ENCODE measurements at regions not wholly inside any gene's neighbourhood (a gene's known extent, or its start where the extent isn't known, plus 50 kb on each side); places are given as distances from the start of the nearest gene placed in this dataset.

- Histone ChIP-seq H3K27me3 (ENCODE audit: control insufficient read depth, insufficient read depth, low read length) (no peaks in the 10 kb centered on the region), H3K4me1 (ENCODE audit: control insufficient read depth, extremely low read depth, insufficient read depth, low read length) (no peaks in the 10 kb centered on the region), H3K27ac (ENCODE audit: insufficient read depth, low read length) (no peak overlapping the region), H4K20me1 (ENCODE audit: control insufficient read depth, extremely low read depth, insufficient read depth, low read length) (no peaks in the 10 kb centered on the region), H3K36me3 (ENCODE audit: control insufficient read depth, insufficient read depth, low read length) (no peaks in the 10 kb centered on the region), H3K9me3 (ENCODE audit: control insufficient read depth, insufficient read depth, low read depth, low read length) (no peaks in the 10 kb centered on the region), H2AFZ (ENCODE audit: low read length) (no peak overlapping the region), H3K79me2 (ENCODE audit: control insufficient read depth, insufficient read depth, low read length) (no peaks in the 10 kb centered on the region), H3K4me2 (ENCODE audit: extremely low read depth, insufficient read depth, low read length) (no peak overlapping the region), H3K4me3 (replicated peaks in 1 of 4; ENCODE audit: control extremely low read depth in 1 of 4, insufficient read depth in 1 of 4, low read depth in 3 of 4, low read length in 4 of 4) (no peak overlapping the region), H3K9ac (ENCODE audit: insufficient read depth, low read length) (no peak overlapping the region)
- DNase-seq (ENCODE audit: low read depth in 2 of 2) = no peak
- TF ChIP-seq CTCF (conservative IDR thresholded peaks at IDR 0.05 in 1 of 2, IDR thresholded peaks at IDR 0.05 in 1 of 2; ENCODE audit: low read depth in 1 of 2, low read length in 2 of 2) (no peak), EZH2 (IDR thresholded peaks at IDR 0.05; ENCODE audit: low read length, missing control alignments) (no peak)
These were observed 144.5 kb upstream of the SLC24A3 start for GRCh38 chr20:19067986-19068385.

GRCh38 chr20:19070026-19070425, 142.4 kb upstream of the SLC24A3 start:
- H3K9ac ChIP-seq (ENCODE audit: insufficient read depth, low read length) = no peak overlapping the region
- no peaks in the 10 kb centered on the region for H4K20me1 ChIP-seq (ENCODE audit: control insufficient read depth, extremely low read depth, insufficient read depth, low read length)
- H2AFZ ChIP-seq (ENCODE audit: low read length) = no peak overlapping the region
- H3K27me3 ChIP-seq (ENCODE audit: control insufficient read depth, insufficient read depth, low read length) = no peaks in the 10 kb centered on the region
- H3K4me2 ChIP-seq (ENCODE audit: extremely low read depth, insufficient read depth, low read length) = no peak overlapping the region
- no peaks in the 10 kb centered on the region for H3K4me1 ChIP-seq (ENCODE audit: control insufficient read depth, extremely low read depth, insufficient read depth, low read length)
- no peak for DNase-seq (ENCODE audit: low read depth in 2 of 2)
- no peak overlapping the region for H3K27ac ChIP-seq (ENCODE audit: insufficient read depth, low read length)
- TF ChIP-seq CTCF (conservative IDR thresholded peaks at IDR 0.05 in 1 of 2, IDR thresholded peaks at IDR 0.05 in 1 of 2; ENCODE audit: low read depth in 1 of 2, low read length in 2 of 2) (no peak), EZH2 (IDR thresholded peaks at IDR 0.05; ENCODE audit: low read length, missing control alignments) (no peak)
- no peak overlapping the region for H3K4me3 ChIP-seq (replicated peaks in 1 of 4; ENCODE audit: control extremely low read depth in 1 of 4, insufficient read depth in 1 of 4, low read depth in 3 of 4, low read length in 4 of 4)
- no peaks in the 10 kb centered on the region for H3K9me3 ChIP-seq (ENCODE audit: control insufficient read depth, insufficient read depth, low read depth, low read length)
- H3K36me3 ChIP-seq (ENCODE audit: control insufficient read depth, insufficient read depth, low read length) = no peaks in the 10 kb centered on the region
- no peaks in the 10 kb centered on the region for H3K79me2 ChIP-seq (ENCODE audit: control insufficient read depth, insufficient read depth, low read length)

GRCh38 chr20:19070681-19071445, 141.6 kb upstream of the SLC24A3 start:
- no peak overlapping the region for H3K9ac ChIP-seq (ENCODE audit: insufficient read depth, low read length)
- no peak for DNase-seq (ENCODE audit: low read depth in 2 of 2)
- H3K4me3 ChIP-seq (replicated peaks in 1 of 4; ENCODE audit: control extremely low read depth in 1 of 4, insufficient read depth in 1 of 4, low read depth in 3 of 4, low read length in 4 of 4) = no peak overlapping the region
- no peaks in the 10 kb centered on the region for H3K79me2 ChIP-seq (ENCODE audit: control insufficient read depth, insufficient read depth, low read length)
- no peaks in the 10 kb centered on the region for H3K9me3 ChIP-seq (ENCODE audit: control insufficient read depth, insufficient read depth, low read depth, low read length)
- TF ChIP-seq CTCF (conservative IDR thresholded peaks at IDR 0.05 in 1 of 2, IDR thresholded peaks at IDR 0.05 in 1 of 2; ENCODE audit: low read depth in 1 of 2, low read length in 2 of 2) (no peak), EZH2 (IDR thresholded peaks at IDR 0.05; ENCODE audit: low read length, missing control alignments) (no peak)
- H4K20me1 ChIP-seq (ENCODE audit: control insufficient read depth, extremely low read depth, insufficient read depth, low read length) = no peaks in the 10 kb centered on the region
- no peaks in the 10 kb centered on the region for H3K4me1 ChIP-seq (ENCODE audit: control insufficient read depth, extremely low read depth, insufficient read depth, low read length)
- no peak overlapping the region for H3K4me2 ChIP-seq (ENCODE audit: extremely low read depth, insufficient read depth, low read length)
- no peaks in the 10 kb centered on the region for H3K36me3 ChIP-seq (ENCODE audit: control insufficient read depth, insufficient read depth, low read length)
- no peak overlapping the region for H2AFZ ChIP-seq (ENCODE audit: low read length)
- H3K27me3 ChIP-seq (ENCODE audit: control insufficient read depth, insufficient read depth, low read length) = no peaks in the 10 kb centered on the region
- H3K27ac ChIP-seq (ENCODE audit: insufficient read depth, low read length) = no peak overlapping the region
